NAMALWA (cell line): ENCODE measurements at regions not wholly inside any gene's neighbourhood (a gene's known extent, or its start where the extent isn't known, plus 50 kb on each side); places are given as distances from the start of the nearest gene placed in this dataset.

ENCODE experiments used
- DNase-seq: peaks from one replicate; pipeline ENCODE4 v3.0.0-alpha.2; 2015; ENCODE audit warnings: low spot score

GRCh38 chr4:146023334-146023967 lies 84.8 kb upstream of the ZNF827 start:
- DNase-seq: no peak

GRCh38 chr4:146022541-146022940 lies 83.9 kb upstream of the ZNF827 start:
- no peak for DNase-seq

- DNase-seq: no peak
These were observed 79.6 kb upstream of the ZNF827 start for GRCh38 chr4:146018247-146018646.

DNA sequence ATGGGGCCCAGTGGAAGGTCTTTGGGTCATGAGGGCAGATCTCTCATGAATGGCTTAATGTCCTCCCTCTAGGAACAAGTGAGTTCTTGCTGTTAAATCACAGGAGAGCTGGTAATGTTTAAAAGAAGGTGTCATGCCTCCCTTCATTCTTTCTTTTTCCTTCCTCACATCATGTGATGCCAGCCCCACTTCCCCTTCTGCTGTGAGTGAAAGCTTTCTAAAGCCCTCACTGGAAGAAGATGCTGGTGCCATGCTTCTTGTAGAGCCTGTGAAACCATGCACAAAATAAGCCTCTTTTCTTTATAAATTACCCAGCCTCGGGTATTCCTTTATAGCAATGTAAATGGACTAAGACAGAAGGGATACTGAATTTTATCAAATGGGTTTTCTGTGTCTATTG lies 66.1 kb upstream of the ZNF827 start:
- no peak for DNase-seq

DNA sequence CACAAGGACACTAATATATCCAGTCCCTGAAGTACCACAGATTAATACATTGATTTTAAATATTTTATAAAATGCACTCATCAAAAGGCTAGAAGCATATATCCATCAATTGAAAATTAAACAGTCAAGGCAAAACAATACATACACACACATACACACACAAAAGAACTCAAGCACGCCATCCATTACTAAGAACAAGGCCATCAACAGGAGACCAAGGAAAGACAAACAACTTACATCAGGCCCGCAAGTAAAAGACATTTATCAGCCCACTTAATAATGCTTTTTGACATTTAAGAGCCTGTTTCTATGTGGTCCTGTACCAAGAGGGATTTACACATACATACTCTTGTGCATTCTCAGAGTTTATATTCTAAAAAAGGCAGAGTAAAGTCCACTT lies 50.0 kb upstream of the ZNF827 start:
- no peak for DNase-seq
